ENCODE measurements at regions not wholly inside any gene's neighbourhood (a gene's known extent, or its start where the extent isn't known, plus 50 kb on each side); places are given as distances from the start of the nearest gene placed in this dataset.

- no peaks in the 10 kb centered on the region for H3K9me3 ChIP-seq
- intact Hi-C loops (cut with DNase I), result no loop called here
- DNase-seq, result no peak
- no peak overlapping the region for H3K4me3 ChIP-seq
- H3K27ac ChIP-seq, result no peak overlapping the region
- H3K9ac ChIP-seq (ENCODE audit: low read depth in 2 of 2, low read length in 2 of 2), result no peak overlapping the region
- H3K4me1 ChIP-seq, result peaks cover 3% of the 10 kb centered on the region
- TF ChIP-seq CTCF (IDR thresholded peaks at IDR 0.05), result no peak
- no peaks in the 10 kb centered on the region for H3K36me3 ChIP-seq
- no peaks in the 10 kb centered on the region for H3K27me3 ChIP-seq
These were observed 126.5 kb upstream of the ABCA1 start for GRCh38 chr9:105054491-105054890.

- Histone ChIP-seq H3K27me3 (no peaks in the 10 kb centered on the region), H3K9me3 (no peaks in the 10 kb centered on the region), H3K9ac (ENCODE audit: low read depth in 2 of 2, low read length in 2 of 2) (no peak overlapping the region), H3K36me3 (no peaks in the 10 kb centered on the region), H3K27ac (no peak overlapping the region), H3K4me1 (peaks cover 3% of the 10 kb centered on the region), H3K4me3 (no peak overlapping the region)
- DNase-seq, result no peak
- intact Hi-C loops (cut with DNase I), result no loop called here
- TF ChIP-seq CTCF (IDR thresholded peaks at IDR 0.05), result no peak
These were observed 128.0 kb upstream of the ABCA1 start for GRCh38 chr9:105055917-105056316.

GRCh38 chr9:105057551-105057950, 129.6 kb upstream of the ABCA1 start:
- DNase-seq, result no peak
- H3K9me3 ChIP-seq, result no peaks in the 10 kb centered on the region
- no peak overlapping the region for H3K27ac ChIP-seq
- H3K4me3 ChIP-seq, result no peak overlapping the region
- H3K36me3 ChIP-seq, result no peaks in the 10 kb centered on the region
- no peak overlapping the region for H3K9ac ChIP-seq (ENCODE audit: low read depth in 2 of 2, low read length in 2 of 2)
- peaks cover 3% of the 10 kb centered on the region for H3K4me1 ChIP-seq
- no peaks in the 10 kb centered on the region for H3K27me3 ChIP-seq
- intact Hi-C loops (cut with DNase I), result no loop called here
- no peak for TF ChIP-seq CTCF (IDR thresholded peaks at IDR 0.05)

- Histone ChIP-seq H3K36me3 (no peaks in the 10 kb centered on the region), H3K4me1 (peaks cover 10% of the 10 kb centered on the region), H3K4me3 (no peak overlapping the region), H3K27me3 (no peaks in the 10 kb centered on the region), H3K27ac (no peak overlapping the region), H3K9ac (ENCODE audit: low read depth in 2 of 2, low read length in 2 of 2) (no peak overlapping the region), H3K9me3 (no peaks in the 10 kb centered on the region)
- TF ChIP-seq CTCF (IDR thresholded peaks at IDR 0.05), result no peak
- intact Hi-C loops (cut with DNase I), result no loop called here
- no peak for DNase-seq
These were observed 131.3 kb upstream of the ABCA1 start for GRCh38 chr9:105059252-105059651.

- Histone ChIP-seq H3K9ac (ENCODE audit: low read depth in 2 of 2, low read length in 2 of 2) (no peak overlapping the region), H3K4me1 (peaks cover 17% of the 10 kb centered on the region), H3K4me3 (no peak overlapping the region), H3K9me3 (no peaks in the 10 kb centered on the region), H3K27ac (no peak overlapping the region), H3K36me3 (no peaks in the 10 kb centered on the region), H3K27me3 (no peaks in the 10 kb centered on the region)
- intact Hi-C loops (cut with DNase I), result no loop called here
- TF ChIP-seq CTCF (IDR thresholded peaks at IDR 0.05), result no peak
- no peak for DNase-seq
These were observed 134.4 kb upstream of the ABCA1 start for GRCh38 chr9:105062222-105062855.

Data from colonic mucosa (tissue), 4 donors.